NCI-H82 treated with DMSO at 0.1 percent for 48 hours (cell line): ENCODE measurements at regions not wholly inside any gene's neighbourhood (a gene's known extent, or its start where the extent isn't known, plus 50 kb on each side); places are given as distances from the start of the nearest gene placed in this dataset.
"Not testable (repeated sequence)": the region's sequence is repeated elsewhere in the genome, so short reads cannot be mapped to it uniquely, and the experiment has no call there.

Experiments used
- DNase-seq: peaks from one replicate; lab custom pipeline; 2025; ENCODE audit not compliant: unreplicated experiment; lab: John Stamatoyannopoulos, UW

DNA sequence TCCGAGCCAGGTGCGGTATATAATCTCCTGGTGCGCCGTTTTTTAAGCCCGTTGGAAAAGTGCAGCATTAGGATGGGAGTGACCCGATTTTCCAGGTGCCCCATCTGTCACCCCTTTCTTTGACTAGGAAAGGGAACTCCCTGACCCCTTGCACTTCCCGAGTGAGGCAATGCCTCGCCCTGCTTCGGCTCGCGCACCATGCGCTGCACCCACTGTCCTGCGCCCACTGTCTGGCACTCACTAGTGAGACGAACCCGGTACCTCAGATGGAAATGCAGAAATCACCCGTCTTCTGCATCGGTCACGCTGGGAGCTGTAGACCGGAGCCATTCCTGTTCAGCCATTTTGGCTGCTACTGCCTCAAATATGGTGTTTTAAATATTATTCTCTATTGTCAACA lies 198.0 kb downstream of the MEIS1 start:
- DNase-seq: not testable (repeated sequence)

DNA sequence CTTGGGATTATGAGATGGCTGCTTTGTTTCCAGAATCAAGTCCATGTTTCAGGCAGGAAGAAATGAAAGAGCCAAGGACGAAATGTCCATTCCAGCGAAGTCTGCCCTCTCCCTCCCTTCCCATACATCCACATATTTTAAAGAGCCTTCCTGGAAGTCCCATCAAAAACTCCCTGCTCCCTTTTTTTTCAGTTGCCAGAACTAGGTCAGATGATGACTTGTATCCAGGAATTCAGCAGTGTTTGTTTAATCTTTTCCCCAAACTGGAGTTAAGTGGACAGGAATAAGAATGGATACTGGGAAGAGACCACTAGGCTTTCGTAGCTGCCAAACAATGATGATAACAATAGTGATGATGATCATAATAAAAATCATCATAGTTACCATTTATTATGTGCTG lies 198.7 kb downstream of the MEIS1 start:
- DNase-seq: no peak

DNA sequence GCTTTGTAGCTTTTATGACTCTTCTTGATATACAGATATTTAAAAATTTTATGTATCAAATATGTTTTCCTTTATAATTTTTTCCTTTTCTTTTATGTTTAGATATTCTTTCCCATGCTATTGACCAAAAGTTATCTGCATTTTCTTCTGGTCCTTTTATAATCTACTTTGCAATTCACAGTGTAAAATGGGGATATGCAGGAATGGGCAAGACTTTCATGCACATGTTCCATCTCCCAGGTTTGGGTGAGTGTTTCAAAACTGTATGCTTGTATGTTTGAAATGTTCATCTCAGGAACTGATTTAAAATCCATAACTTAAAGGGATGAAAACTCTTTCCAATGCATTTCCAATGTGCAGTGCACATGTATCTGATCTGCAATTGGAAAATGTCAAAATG lies 199.9 kb downstream of the MEIS1 start:
- no peak for DNase-seq

DNA sequence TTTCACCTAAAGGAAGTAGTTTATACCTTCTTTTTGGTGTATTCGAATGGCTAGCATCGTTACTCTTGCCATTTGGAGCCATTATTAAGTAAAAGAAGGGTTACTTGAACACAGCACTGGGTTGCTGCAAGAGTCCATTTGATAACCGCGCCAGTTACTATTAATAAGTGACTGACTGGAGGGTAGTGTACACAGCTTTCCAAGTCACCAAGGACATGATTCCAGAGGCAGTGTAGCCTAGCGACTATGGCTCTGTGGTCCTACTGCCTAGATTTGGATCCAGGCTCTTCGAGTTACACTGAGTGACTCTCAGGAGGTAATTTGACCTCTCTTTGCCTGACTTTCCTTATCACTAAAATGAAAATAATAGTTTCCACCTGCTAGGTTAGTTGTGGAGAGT lies 206.8 kb downstream of the MEIS1 start:
- no peak for DNase-seq

DNA sequence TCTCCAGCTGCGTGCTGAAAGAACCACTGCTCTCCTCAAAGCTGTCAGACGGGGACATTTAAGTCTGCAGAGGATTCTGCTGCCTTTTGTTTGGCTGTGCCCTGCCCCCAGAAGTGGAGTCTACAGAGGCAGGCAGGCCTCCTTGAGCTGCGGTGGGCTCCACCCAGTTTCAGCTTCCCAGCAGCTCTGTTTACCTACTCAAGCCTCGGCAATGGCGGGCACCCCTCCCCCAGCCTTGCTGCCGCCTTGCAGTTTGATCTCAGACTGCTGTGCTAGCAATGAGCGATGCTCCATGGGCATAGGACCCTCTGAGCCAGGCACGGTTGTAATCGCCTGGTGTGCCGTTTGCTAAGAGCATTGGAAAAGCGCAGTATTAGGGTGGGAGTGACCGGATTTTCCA lies 213.2 kb downstream of the MEIS1 start:
- peak; percentile 41 for DNase-seq

DNA sequence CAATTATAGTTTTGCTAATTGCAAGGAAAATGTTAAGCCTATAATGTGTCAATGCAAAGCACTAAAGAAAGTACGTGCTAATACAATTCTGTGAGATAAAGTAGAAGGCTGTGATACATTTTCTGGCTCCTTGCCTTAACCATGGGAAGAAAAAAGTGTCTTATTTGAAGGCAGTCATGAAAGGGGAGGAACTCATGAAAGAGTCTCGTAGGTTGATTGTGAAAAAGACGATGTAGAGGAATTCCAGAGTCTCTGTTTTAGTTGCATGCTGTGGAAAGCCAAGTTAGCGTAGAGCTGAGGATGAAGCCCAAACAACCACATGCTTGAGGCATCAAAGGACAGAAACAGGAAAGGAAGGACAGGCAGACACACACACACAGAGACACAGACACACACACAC lies 214.1 kb downstream of the MEIS1 start:
- no peak for DNase-seq

DNA sequence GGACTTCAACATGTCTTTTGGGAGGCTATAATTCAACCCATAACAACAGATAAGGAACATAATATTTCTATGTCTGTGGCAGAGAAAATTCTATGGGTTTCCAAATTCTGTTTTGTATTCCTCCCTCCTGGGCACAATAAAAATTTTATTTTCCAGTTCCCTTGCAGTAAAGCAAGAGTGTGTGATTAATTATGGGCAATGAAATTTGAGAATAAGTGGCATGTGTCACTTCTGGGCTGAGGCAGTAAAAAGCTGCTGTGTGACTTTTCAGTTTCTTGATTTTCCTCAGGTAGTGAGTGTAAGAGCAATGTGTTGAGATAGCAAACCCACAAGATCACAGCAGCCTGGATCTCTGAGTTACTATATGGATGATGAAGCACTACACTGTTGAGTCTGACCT lies 216.4 kb downstream of the MEIS1 start:
- no peak for DNase-seq

DNA sequence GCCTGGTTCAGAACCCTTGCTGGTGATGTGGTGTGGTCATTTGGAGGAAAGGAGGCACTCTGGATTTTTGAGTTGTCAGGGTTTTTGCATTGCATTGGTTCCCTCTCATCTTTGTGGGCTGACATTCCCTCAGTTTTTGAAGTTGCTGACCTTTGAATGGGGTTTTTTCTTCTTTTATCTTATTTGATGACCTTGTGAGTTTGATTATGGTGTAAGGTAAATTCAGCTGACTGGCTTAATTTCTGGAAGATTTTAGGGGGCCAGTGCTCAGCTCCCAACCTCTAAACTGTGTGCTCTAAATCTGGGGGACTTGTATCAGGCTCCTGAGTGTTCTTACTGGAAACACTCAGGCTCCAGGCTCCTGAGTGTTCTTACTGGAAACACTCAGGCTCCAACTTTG lies 225.9 kb downstream of the MEIS1 start:
- DNase-seq: no peak

DNA sequence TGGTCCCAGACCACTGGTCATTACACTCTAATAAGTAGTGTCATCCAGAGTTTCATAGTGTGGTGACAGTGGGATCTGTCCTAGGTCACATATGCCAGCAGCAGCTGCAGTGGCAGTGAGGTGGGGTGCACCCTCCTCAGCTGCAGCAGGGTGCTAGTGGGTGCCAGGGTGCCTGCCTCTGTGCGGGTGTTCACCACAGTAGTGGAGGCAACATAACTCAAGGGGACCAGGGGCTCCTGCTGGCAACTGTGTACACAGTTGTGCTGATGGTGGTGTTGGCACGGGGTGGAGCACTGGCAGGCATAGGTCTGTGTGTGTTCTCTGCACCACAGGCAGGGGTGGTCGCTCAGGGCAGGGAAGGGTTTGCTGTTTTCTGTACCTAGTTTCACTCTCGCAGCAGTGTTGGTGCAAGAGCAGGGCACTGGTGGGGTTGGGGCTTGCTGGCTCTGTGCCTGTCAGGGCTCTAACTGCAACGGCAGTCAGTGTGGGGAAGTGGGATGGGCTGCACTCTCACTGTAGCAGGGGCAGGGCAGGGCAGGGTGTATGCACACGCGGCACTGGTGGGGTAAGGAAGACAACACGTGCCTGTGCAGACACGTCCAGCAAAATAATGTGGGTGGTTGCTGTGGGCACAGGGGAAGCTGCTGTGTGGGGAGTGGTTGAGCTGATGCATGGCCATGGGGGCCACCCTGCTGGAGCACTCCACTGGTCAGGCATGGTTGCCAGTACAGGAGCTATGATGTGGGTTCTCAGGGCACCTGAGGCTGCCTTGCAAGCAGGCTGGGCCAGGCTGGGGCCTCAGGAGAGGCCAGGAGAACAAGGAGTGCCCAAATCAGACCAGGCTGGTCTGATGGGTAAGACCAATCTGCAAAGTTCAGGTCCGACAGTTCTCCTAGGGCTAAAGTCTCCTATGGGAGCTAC lies 226.6 kb downstream of the MEIS1 start:
- DNase-seq: no peak

DNA sequence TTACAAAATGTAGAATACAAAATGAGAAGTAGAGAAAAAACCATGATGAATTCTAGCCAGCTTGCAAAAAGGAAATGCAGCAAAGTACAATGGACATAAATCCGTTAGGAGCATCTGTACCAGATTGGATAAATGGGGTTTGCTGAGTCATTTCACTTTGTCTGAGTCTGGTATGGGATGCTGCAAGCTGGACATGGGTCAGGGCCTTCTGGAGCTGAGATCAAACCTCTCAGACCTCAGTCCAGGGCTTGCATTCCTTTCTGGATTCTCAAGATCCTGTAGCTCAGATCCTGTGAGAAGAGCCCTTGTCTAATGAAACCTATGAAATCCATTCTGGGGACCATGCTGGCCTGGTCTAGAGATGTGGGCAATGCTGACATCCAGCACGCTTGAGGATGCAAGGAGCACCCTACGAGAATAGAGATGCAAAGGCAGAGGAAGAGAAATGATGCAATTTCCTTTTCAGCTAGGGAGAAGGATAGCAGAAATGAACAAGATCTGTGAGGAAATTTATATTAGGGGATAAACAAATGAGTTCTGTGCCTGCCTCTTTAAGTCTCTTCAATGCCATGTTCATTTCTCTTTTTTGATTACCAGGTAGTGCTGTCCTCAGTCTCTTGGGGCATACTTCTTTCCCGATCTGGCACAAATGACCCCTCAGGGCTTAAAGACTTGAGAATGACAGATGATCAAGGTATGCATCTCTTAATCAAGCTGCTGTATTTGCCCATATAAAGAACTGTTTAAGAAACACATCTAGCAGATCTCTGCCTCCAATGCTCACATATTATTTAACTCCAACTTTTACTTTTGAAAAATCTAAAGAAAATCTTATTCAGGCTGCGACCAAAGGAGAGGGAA lies 230.4 kb downstream of the MEIS1 start:
- no peak for DNase-seq

DNA sequence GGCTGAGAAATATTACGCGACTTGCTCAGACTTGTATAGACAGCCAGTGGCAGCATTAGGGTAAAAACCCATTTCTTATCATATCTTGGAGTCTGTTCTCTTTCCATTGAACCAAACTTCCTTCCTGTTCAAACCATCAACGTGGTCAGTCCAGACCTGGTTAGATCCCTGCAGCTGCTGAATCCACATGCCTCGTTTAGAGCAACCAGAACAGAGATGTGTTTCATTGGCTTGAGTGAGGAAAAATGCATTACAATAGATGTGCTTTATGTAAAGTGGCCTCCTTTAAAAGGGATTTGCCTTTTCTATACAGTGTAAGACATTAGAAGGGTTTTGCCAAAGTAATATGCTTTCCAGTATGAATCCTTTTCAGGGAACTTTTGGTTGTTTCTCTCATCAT lies 232.4 kb downstream of the MEIS1 start:
- no peak for DNase-seq

DNA sequence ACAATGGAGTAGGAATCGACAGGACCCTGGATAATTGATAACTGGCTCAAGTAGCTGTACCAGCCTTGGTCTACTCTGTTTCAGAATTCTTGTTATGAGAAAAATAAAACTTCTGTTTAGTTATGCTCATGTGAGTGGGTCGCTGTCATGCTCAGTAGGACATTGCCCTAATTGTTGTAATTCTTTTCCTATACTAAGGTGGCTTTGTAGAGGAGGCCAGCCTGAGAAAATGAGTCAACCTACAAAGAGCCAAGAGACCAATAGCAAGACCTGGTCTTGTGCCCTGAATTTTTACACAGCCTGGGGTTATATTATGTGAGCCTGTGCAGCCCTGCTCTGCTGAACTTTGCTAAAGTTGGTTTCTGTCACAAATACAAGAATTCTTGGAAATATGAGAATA lies 238.4 kb downstream of the MEIS1 start:
- no peak for DNase-seq

DNA sequence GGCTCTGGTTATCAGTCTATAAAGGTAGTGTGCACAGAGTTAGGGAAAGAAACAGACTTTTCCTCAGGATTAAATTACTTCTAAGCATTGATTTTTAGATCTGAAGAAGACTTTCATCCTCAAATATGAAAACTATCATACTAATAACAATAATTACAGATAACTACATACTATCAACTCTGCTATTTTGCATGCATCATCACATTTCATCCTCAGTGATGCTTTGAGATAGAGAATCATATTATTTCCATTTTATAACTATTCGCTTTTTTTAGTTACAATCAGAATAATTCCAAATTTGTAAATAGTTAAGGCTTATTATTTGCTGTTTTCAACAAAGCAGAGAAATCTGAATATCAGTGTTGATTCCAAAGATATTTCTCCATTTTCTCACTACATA lies 239.2 kb downstream of the MEIS1 start:
- DNase-seq: no peak

DNA sequence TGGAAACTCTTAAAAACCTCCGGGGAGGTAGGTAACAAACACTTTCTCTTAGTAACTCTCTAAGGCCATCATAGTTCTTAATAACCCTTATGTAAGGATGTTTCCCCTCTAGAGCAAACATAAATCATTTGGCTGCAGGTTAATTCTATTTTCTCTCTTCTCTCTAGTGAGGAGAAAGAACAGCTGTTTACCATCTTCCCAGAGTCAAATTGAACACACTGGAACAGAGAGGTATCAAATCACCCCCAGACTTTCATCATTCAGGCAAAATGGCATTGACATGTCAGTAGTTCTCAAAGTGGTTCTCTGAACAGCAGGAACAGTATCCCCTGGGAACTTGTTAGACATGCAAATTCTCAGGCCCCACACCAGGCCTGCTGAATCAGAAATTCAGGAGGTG lies 240.7 kb downstream of the MEIS1 start:
- DNase-seq: no peak

DNA sequence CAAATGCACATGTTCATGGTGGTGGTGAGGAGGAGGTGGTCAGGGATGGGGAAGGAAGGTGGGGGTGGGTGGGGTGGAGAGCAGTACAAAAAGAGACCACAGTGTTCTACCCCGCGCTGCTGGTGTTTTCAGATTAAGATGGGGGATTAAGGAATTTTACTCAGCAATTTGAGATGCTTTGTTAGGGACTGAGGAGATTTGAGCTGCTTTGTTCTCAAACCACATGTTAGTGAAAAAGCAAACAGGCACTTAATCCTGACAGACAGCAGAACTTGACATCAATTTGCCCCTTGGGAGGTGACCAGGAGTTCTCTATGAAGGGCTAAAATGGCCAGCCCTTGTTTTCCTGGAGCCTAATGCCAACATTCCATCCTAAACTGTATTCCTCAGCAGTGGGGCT lies 244.5 kb downstream of the MEIS1 start:
- DNase-seq: peak; percentile 99

DNA sequence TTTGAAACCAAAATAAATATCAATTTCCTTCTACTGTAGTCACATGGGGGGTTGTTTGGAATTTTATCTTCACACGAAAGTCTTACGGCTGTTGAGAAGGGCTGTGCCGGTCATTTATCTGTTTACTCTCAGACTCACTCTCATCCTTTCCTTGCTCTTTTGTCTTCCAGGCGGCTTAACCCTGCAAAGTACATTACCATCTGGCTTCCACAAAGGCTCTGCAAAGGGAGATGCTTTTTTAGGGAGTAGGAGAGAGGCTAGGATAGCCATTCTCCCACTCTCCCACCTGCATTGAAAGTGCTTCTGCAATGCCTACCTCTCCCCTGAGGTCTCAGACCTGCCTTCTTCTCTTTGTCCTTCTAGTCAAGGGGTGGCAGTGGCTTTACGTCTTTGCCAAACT lies 247.6 kb downstream of the MEIS1 start:
- peak; percentile 94 for DNase-seq

DNA sequence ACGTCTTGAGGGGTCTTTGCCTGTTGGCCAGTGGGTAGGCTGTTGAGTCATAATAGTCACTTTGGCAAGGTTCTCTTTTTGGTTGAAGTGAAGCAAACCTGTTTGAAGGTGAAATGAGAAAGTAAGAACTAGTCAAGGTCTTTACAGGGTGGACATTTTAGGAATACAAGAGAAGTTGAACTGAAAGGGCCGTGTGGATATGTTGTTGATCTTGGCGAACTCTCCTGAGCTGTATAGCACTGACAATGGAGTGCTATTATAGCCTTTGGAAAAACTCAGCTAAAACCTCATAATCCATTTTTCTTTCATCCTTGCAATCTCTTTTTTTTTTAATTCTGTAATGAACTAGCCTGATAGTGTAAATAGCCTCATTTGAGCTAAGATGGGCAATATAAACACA lies 248.1 kb downstream of the MEIS1 start:
- DNase-seq: no peak

DNA sequence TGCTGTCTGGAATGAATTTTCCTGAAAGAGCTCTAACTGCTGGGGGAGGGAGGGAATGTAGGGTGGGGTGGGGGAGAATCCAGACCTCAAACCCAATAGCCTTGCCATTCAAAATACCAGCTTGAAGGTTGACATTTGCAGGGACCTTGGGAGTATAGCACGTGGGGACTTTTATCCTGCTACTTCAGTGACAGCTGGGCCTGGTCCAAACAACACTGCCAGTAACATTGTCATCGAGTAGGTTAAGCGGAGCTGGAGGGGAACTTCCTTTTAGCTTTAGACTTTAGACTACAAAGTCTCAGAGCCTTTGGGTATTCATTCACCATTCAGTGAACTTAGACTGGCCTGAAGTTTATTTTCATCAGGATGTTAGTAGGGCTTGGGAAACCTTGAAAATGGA lies 248.7 kb downstream of the MEIS1 start:
- peak; percentile 76 for DNase-seq

DNA sequence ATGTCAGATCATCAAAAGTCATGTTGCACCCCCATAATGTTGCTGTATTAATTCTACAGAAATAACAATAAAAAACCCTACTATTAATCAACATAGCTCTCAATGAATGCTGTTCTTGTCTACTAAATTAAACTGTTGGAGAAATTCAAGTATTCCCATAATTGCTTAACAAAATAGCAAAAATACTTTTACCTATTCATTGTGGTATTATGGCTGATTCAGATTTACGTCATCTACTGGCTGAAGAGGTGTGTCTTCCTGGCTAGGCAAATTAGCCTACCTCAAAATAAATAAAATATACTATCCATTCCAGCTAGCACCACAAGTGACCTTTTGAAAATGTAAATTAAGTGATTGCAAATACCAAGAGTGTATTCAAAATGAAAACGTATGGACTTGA lies 249.4 kb downstream of the MEIS1 start:
- DNase-seq: no peak

DNA sequence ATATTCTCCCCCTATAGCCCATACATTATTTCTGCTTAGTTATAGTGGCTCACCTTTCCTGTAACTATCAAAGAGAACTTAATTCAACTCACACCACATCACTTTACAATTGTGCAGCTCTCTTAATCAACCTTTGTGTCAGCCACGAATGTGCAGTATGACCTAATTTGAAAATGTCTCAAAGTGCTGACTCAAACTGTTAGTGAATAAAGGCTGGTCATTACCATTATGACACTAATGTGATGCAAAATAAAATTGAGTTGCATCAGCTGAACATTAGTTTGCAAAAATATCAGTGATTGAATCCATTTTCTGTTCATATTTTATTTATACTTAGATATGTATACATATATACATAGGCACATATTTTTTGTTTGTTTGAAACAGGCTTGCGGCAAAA lies 251.8 kb downstream of the MEIS1 start:
- no peak for DNase-seq

DNA sequence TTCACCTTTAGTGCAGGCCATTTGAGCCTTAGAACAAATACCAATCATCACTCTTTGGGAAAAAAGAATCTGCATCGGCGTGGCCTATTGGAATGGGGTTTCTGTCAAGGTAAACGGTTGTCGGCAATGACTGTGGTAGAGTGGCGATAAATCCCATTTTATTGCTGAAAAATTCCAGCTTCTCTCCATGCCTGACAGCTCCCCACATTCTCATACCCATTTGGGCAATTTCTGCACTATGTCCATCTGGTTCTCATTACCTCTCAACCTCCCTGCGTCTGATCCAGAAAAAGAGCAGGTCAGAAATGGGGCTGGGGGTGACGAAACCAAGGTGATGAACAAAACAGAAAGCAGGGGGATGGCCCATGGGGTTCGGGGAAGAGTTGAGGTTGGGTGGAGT lies 254.0 kb downstream of the MEIS1 start:
- DNase-seq: no peak

DNA sequence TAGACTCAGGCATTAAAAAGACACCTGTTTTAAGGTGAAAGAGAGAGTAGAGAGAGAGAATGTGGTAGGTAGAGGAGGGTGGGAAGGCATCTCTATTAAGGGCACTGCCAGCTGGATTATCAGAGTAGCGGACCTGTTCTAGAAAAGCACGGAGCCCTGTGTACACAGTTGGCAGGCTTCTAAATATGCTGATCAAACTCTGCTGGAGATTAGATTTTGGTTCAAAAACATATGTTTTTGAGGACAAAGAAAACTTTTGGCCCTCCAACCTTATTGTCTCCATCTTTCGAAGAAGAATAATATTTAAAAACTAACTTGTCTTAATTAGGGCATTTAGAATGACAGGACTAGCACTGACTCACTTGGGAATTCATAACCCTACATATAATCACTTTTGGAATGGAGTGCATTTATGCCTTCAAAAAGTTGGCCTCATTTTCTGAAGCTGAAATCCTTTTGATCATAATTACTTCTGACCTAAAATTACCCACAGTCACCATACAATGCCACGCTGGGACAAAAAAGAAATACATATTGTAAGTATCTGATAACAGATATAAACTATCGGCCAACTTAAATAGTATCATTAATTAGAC lies 254.6 kb downstream of the MEIS1 start:
- DNase-seq: no peak
